Stimulated activated CD8-positive, alpha-beta memory T cell treated with anti-CD3 and anti-CD28 coated beads, Interleukin-4, amount 100 ng/mL, for 1 hour (primary cell): ENCODE measurements at regions not wholly inside any gene's neighbourhood (a gene's known extent, or its start where the extent isn't known, plus 50 kb on each side); places are given as distances from the start of the nearest gene placed in this dataset.
"Not testable (repeated sequence)": the region's sequence is repeated elsewhere in the genome, so short reads cannot be mapped to it uniquely, and the experiment has no call there.

ENCODE experiments used
- DNase-seq, 2 donors: peaks; one replicate each; pipeline ENCODE4 v3.0.0-alpha.2; 2020; ENCODE audit warnings: low read depth in 2 of 2, low spot score in 1 of 2

DNA sequence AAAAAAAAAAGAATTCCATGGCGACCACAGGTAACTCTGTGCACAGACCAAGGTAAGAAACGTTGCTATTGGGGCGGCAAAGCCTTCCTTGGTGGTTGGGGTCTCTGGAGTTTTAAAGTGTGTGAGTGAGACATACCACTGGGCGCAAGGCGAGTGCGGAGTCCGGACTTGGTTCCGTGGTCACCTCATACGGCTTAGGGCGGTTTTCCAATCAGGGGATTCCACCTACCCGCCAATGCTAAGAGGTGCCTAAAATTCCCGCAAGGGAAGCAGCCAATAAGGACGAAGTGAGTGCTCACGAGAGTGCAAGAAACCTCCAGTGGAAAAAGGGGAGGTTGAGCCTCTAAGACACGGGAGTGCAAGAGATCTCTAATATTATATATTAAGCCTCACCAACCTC is 68.6 kb upstream of the PRSS16 start:
- DNase-seq: no peak

DNA sequence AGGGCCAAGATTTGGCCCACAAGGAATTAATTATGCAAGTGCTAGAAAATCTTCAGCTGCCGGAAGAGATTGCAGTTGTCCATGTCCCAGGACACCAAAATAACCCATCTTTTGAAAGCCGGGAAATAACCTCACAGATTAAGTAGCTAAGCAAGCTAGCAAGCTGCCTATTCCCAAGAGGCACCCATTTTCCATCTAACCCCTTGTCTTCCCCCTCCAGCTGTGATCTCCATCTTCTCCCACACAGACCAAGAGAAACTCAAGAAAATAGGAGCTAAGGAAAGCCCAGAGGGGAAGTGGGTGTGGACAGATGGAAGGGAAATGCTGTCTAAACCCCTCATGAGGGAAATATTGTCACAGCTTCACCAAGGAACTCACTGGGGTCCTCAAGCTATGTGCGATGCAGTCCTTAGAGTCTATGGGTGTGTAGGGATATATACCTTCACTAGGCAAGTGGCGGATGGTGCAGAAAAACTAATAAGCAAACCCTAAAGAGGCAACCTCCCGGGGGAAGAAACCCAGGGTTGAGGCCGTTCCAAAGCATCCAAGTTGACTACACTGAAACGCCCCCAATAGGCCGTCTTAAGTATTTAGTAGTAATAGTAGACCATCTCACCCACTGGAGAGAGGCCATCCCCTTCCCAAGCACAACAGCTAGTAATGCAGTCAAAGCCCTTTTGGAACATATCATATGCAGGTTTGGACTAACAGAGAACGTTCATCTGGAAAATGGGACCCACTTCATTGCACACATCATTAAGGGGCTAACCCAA is 64.3 kb upstream of the PRSS16 start:
- no peak for DNase-seq

DNA sequence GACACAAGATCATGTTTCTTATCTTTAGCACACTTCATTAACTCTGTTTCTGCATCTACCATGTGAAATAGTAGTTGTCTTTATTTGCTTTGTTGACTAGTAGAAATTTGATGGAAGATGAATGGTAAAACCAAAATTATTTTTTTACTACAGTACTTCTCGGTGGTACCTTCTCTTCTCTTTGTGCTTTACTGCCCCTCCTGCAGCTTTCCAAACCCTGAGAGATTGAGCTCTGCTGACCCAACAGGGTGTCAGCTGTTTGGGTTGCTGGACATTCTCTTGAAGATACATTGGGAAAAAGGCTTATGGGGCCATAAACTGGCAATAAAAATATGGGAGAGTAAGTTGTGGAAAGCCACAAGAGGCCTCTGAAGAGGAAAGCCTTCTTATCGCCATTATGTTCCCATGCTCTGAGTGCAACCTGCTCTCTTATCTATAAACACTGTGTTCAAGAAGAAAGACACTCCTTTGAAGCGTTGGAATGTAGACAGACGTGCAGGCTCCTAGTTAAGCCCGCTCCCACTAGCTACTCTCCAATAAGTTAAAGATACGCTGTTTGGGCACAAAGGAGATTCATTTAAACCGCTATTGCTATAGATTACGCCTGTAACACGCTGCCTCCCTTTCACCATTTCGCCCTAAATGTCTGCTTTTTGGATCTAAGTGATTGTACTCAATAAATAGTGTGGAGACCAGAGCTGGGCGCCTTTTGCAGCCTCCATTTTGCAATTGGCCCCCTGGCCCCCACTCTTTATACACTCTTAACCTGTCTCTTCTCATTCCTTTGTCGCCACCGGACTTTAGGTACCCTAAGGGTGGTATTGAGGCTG is 60.1 kb upstream of the PRSS16 start:
- DNase-seq: no peak

DNA sequence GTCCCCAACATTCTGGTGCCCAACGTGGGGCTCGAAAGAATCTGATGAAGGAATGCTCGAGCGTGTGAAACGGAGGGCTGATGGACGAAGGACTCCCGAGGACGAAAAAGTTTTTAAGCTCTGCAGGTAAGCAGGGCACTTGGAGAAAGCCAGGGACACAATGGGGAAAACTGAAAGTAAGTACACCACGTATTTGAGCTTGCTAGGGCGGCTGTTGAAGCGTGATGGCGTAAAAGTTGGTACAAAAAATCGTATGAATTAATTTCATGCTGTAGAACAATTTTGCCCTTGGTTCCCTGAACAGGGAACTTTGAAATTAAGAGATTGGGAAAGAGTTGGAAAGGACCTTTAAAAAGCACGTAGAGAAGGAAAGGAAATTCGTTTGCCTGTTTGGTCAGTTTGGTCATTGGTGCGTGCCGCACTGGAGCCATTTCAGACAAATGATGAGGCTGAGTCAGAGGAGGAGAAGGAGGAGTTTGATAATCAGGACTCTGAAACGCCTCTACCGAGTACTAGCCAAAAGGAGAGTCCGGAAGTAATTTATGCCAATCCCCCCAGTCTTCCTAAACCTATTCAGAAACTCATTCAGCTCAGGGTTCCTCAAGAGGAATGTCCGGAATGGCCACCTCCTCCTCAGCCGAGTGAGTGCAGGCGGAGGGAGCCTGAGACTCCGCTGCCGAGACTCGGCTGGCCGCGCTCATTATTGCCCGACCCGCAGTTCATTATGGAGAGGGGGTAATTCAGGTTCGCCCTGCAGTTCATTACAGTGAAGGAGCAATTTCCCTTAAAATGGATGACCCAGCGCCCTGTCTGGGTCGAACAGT is 59.2 kb upstream of the PRSS16 start:
- no peak for DNase-seq

DNA sequence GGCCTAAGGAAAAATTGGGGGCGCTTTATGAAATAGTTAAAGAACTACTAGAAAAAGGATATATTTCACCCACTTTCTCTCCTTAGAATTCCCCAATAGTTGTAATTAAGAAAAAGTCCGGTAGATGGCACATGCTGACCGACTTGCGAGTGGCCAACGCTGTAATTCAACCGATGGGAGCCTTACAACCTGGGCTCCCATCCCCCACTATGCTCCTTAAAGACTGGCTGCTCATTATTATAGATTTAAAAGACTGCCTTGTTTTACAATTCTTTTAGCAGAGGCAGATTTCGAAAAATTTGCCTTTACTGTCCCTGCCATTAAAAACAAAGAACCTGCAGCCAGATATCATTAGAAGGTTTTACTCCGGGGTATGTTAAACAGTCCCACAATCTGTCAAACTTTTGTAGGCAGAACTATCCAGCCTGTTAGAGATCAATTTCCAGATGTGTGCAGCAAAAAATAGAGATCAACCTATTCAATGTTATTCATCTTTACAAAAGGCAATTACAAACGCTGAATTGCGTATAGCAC is 58.5 kb upstream of the PRSS16 start:
- DNase-seq: no peak

DNA sequence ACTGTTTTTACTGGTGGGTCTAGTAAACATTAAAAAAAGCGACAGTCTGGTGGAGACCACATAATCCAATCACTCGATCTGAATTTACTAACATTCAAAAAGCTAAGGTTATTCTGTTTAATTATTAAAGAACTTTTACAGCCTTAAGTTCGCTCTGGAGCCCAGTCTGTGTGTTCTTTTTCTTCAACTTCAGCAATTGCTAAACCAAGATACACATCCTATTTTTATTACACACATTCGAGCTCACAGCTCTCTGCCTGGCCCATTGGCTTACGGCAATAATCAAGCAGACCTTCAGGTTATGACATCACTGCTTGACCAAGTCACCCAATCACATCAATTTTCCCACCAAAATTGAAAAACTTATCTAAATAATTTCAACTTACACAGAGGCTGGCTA is 57.4 kb upstream of the PRSS16 start:
- DNase-seq: no peak

DNA sequence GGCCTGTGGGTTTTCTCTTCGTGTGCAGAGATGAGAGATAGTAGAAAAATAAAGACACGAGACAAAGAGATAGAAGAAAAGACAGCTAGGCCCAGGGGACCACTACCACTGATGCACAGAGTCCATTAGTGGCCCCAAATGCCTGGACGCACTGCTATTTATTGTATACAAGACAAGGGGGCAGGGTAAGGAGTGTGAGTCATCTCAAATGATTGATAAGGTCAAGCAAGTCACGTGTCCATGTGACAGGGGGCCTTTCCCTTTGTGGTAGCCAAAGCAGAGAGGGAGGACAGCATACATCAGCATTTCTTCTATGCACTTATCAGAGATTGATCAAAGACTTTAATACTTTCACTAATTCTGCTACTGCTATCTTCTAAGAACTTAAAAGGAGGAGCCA is 53.0 kb upstream of the PRSS16 start:
- not testable (repeated sequence) for DNase-seq

DNA sequence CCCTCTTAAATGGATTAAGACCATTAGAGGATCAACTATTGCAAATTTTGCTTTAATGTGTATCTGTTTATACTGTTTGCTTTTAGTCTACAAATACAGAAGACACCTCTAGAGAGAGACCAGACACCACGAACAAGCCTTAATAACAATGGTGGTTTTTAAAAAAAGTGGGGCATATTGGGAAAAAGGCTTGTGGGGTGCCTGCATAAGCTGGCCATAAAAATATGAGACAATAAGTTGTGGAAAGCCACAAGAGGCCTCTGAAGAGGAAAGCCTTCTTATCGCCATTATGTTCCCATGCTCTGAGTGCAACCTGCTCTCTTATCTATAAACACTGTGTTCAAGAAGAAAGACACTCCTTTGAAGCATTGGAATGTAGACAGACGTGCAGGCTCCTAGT is 52.0 kb upstream of the PRSS16 start:
- not testable (repeated sequence) for DNase-seq
